OCI-LY7 (cell line): ENCODE measurements at regions not wholly inside any gene's neighbourhood (a gene's known extent, or its start where the extent isn't known, plus 50 kb on each side); places are given as distances from the start of the nearest gene placed in this dataset.

Source experiments
- EZH2phosphoT487 ChIP-seq: fragments of 200-600 bp; sonication (generic); IDR thresholded peaks from 2 replicates; pipeline ENCODE4 v1.6.1; 2018; ENCODE audit warnings: low read depth, borderline replicate concordance, mild to moderate bottlenecking, mixed run types, antibody characterized with exemption, low read length, moderate library complexity, mixed read lengths
- TF ChIP-seq, protein P1 (sequence below): fragments of 200-600 bp; sonication (generic); conservative IDR thresholded peaks from 2 replicates; pipeline ENCODE4 v1.5.1; 2014; ENCODE audit warnings: mild to moderate bottlenecking, antibody characterized with exemption, low read length, moderate library complexity, mixed read lengths

DNA sequence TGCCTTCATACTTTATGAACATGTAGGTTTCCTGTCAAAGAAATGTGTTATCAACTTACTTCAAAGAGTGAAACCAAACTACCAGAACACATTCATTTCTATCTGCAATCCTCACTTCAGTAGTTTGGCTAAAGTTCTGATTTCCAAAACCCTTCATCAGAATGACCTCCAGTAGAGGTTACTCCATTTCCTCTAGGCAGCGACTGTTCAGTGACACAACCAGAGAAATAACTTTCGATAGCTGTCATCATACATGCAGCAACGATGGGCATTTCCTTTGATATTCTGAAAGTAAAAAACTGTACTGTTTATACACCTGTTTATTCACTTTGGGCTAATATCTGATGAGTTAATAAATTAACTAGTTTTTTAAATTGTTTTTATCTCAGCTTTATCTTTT lies 532.5 kb upstream of the IZUMO3 start:
- TF ChIP-seq, protein P1, sequence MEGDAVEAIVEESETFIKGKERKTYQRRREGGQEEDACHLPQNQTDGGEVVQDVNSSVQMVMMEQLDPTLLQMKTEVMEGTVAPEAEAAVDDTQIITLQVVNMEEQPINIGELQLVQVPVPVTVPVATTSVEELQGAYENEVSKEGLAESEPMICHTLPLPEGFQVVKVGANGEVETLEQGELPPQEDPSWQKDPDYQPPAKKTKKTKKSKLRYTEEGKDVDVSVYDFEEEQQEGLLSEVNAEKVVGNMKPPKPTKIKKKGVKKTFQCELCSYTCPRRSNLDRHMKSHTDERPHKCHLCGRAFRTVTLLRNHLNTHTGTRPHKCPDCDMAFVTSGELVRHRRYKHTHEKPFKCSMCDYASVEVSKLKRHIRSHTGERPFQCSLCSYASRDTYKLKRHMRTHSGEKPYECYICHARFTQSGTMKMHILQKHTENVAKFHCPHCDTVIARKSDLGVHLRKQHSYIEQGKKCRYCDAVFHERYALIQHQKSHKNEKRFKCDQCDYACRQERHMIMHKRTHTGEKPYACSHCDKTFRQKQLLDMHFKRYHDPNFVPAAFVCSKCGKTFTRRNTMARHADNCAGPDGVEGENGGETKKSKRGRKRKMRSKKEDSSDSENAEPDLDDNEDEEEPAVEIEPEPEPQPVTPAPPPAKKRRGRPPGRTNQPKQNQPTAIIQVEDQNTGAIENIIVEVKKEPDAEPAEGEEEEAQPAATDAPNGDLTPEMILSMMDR: no peak
- TF ChIP-seq EZH2phosphoT487: no peak
